ENCODE measurements at regions not wholly inside any gene's neighbourhood (a gene's known extent, or its start where the extent isn't known, plus 50 kb on each side); places are given as distances from the start of the nearest gene placed in this dataset.

DNA sequence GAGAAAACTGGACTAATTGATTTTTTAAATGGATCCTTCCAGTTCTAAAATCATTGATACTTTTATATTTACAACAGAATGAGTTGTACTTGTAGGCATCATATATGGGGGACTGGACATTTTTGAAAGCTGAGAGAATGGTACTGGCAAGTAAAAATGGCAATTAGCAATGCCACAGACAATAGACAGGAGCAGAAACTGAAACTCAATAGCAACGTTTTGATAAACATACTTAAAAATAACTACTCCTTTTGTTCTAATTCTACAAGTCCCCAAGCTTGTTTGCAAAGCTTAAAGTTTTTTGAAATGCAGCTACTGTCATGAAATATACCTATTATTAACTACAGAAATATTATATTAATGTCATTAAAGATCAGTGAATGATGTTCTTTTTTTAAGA lies 52.8 kb upstream of the FBXL7 start:
- WGBS, result 41% methylated on average over 1 of the region's 1 CpG
- no peaks in the 10 kb centered on the region for H3K36me3 ChIP-seq
- DNase-seq (ENCODE audit: low spot score), result no peak
- H3K4me3 ChIP-seq, result no peak overlapping the region
- H3K27ac ChIP-seq, result no peak overlapping the region
- intact Hi-C loops (cut with DNase I), result no loop called here
- no peaks in the 10 kb centered on the region for H3K27me3 ChIP-seq (replicated peaks; ENCODE audit: insufficient read depth)
- H3K4me1 ChIP-seq (replicated peaks), result no peaks in the 10 kb centered on the region
- TF ChIP-seq POLR2AphosphoS5 (IDR thresholded peaks at IDR 0.05), result no peak
- TF ChIP-seq, protein P1, sequence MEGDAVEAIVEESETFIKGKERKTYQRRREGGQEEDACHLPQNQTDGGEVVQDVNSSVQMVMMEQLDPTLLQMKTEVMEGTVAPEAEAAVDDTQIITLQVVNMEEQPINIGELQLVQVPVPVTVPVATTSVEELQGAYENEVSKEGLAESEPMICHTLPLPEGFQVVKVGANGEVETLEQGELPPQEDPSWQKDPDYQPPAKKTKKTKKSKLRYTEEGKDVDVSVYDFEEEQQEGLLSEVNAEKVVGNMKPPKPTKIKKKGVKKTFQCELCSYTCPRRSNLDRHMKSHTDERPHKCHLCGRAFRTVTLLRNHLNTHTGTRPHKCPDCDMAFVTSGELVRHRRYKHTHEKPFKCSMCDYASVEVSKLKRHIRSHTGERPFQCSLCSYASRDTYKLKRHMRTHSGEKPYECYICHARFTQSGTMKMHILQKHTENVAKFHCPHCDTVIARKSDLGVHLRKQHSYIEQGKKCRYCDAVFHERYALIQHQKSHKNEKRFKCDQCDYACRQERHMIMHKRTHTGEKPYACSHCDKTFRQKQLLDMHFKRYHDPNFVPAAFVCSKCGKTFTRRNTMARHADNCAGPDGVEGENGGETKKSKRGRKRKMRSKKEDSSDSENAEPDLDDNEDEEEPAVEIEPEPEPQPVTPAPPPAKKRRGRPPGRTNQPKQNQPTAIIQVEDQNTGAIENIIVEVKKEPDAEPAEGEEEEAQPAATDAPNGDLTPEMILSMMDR (IDR thresholded peaks at IDR 0.05), result no peak
- H3K9me3 ChIP-seq, result no peaks in the 10 kb centered on the region

DNA sequence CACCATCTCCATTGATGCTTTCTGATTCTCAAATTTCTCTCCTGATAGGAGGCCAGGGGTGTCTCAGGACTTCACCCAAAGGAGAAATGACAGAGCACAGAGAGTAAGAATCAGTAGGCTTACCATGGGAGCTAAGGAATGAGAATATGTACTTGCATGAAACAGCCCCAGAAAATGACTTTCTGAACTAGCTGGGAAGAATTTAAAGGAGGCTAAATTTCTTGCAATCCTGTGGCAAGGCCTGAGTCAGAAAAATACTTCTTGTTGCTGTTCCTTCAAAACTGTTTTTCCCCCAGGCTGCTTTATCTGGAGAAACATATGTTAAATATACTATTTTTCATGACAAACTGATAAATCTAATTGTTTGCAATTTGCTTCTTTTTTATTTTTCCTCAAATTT lies 53.4 kb upstream of the FBXL7 start:
- Histone ChIP-seq H3K36me3 (no peaks in the 10 kb centered on the region), H3K27ac (no peak overlapping the region), H3K9me3 (no peaks in the 10 kb centered on the region), H3K27me3 (replicated peaks; ENCODE audit: insufficient read depth) (no peaks in the 10 kb centered on the region), H3K4me1 (replicated peaks) (no peaks in the 10 kb centered on the region), H3K4me3 (no peak overlapping the region)
- DNase-seq (ENCODE audit: low spot score), result no peak
- intact Hi-C loops (cut with DNase I), result no loop called here
- TF ChIP-seq POLR2A (IDR thresholded peaks at IDR 0.05) (no peak), POLR2AphosphoS5 (IDR thresholded peaks at IDR 0.05) (no peak)
- TF ChIP-seq, protein P1 (IDR thresholded peaks at IDR 0.05), result no peak

DNA sequence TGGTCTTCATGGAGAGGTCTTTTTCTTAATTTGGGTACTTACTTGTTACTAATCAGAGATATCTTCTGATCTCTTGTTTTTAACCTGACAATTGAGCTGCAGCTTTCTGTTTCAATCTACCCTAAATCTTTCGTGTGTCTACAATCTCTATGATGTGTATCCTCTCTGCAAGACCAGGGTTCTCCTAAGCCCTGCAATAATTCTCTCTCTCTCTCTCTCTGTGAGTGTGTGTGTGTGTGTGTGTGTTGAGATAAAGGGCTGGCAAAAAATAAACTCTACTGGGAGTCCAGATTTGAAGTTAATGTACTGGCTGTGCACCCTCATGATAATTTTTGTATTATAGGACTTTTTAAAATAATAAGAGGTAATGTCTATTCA lies 57.8 kb upstream of the FBXL7 start:
- intact Hi-C loops (cut with DNase I), result no loop called here
- no peak for DNase-seq (ENCODE audit: low spot score)
- no peak overlapping the region for H3K4me3 ChIP-seq
- 91% methylated on average over 1 of the region's 1 CpG for WGBS
- no peaks in the 10 kb centered on the region for H3K9me3 ChIP-seq
- no peak overlapping the region for H3K27ac ChIP-seq
- TF ChIP-seq POLR2AphosphoS5 (IDR thresholded peaks at IDR 0.05), result no peak
- no peak for TF ChIP-seq POLR2A (IDR thresholded peaks at IDR 0.05)
- TF ChIP-seq, protein P1 (IDR thresholded peaks at IDR 0.05), result no peak
- H3K36me3 ChIP-seq, result no peaks in the 10 kb centered on the region
- H3K27me3 ChIP-seq (replicated peaks; ENCODE audit: insufficient read depth), result no peaks in the 10 kb centered on the region
- H3K4me1 ChIP-seq (replicated peaks), result no peaks in the 10 kb centered on the region

DNA sequence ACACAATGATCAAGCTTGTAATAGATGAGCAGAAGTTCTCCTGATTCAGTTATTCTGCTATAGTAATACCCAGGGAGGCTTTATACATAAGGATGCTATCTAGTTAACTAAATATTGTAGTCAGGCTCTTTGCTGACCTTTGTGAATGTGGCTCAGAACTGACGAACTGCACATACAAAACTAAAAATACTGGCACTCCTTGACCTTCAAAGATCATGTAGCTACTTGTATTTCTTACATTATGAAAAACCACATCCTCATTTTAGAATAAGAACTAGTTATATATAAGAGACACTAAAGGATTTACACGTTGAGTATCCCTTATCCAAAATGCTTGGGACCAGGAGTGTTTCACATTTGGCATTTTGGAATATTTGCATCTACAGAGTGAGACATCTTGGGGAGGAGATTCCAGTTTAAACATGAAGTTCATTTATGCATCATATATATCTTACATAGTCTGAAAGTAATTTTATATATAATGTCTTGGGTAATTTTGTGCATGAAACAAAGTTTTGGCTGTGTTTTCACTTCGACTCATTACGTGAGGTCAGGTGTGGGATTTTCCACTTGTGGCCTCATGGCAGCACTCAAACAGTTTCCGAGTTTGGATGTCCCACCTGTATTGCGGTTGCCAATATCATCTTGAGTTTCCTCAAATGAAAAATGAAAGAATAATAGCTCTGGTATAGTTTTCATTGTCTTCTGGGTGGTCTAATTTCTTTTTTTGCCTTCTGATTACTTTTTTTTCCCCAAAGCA lies 58.4 kb upstream of the FBXL7 start:
- H3K27me3 ChIP-seq (replicated peaks; ENCODE audit: insufficient read depth), result no peaks in the 10 kb centered on the region

DNA sequence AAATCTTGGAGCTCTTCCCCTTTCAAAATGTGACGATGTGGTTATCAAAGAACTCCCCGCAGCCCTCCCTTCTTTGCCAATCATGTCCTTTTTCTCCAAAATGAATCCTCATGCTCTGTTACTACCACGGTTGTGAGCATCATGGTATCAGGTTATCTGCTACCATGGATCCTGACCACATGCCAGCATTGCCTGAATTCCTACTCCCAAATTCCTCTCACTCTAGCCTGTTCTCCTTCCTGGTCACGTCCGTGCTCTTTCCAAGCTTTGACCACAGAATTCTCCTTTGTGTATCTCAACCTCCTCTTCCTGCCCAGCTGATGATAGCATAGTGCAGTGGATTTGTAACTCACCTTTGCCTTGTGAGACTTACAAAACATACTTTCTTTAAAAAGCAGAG lies 59.5 kb upstream of the FBXL7 start:
- no peaks in the 10 kb centered on the region for H3K4me1 ChIP-seq (replicated peaks)
- H3K9me3 ChIP-seq, result no peaks in the 10 kb centered on the region
- intact Hi-C loops (cut with DNase I), result no loop called here
- H3K27ac ChIP-seq, result no peak overlapping the region
- no peaks in the 10 kb centered on the region for H3K27me3 ChIP-seq (replicated peaks; ENCODE audit: insufficient read depth)
- TF ChIP-seq POLR2AphosphoS5 (IDR thresholded peaks at IDR 0.05) (no peak), POLR2A (IDR thresholded peaks at IDR 0.05) (no peak)
- TF ChIP-seq, protein P1 (IDR thresholded peaks at IDR 0.05), result no peak
- 73% methylated on average over 5 of the region's 5 CpGs for WGBS
- H3K4me3 ChIP-seq, result no peak overlapping the region
- no peak for DNase-seq (ENCODE audit: low spot score)
- H3K36me3 ChIP-seq, result no peaks in the 10 kb centered on the region

More for the DNA sequence above, 58.4 kb upstream of the FBXL7 start:
- Histone ChIP-seq H3K4me1 (replicated peaks) (no peaks in the 10 kb centered on the region), H3K9me3 (no peaks in the 10 kb centered on the region), H3K4me3 (no peak overlapping the region), H3K27ac (no peak overlapping the region), H3K36me3 (no peaks in the 10 kb centered on the region)
- no peak for DNase-seq (ENCODE audit: low spot score)
- TF ChIP-seq POLR2AphosphoS5 (IDR thresholded peaks at IDR 0.05) (no peak), POLR2A (IDR thresholded peaks at IDR 0.05) (no peak)
- TF ChIP-seq, protein P1 (IDR thresholded peaks at IDR 0.05), result no peak
- intact Hi-C loops (cut with DNase I), result no loop called here
- 82% methylated on average over 6 of the region's 6 CpGs for WGBS
